CD14-positive monocyte (primary cell): ENCODE measurements at regions not wholly inside any gene's neighbourhood (a gene's known extent, or its start where the extent isn't known, plus 50 kb on each side); places are given as distances from the start of the nearest gene placed in this dataset.

Experiments used
- DNase-seq, 3 donors: peaks; one replicate each; pipeline ENCODE4 v3.0.0-alpha.2; 2011 to 2022
- H2AFZ ChIP-seq: 2 replicates; pipeline ENCODE4 v1.6.0; 2012; ENCODE audit warnings: mild to moderate bottlenecking, low read depth, low read length, inconsistent platforms; ENCODE audit not compliant: insufficient read depth, poor library complexity, severe bottlenecking
- H3K27ac ChIP-seq, 2 donors: 1 replicate in 1 of 2; 2 replicates in 1 of 2; pipeline ENCODE4 v1.5.1; 2012 to 2013; ENCODE audit warnings: low read length in 2 of 2, control low read depth in 1 of 2, inconsistent platforms in 1 of 2, low read depth in 1 of 2, mild to moderate bottlenecking in 1 of 2
- H3K27me3 ChIP-seq, 2 donors: one replicate each; pipeline versions ENCODE4 v1.6.0 to v1.6.1; 2011 to 2013; ENCODE audit warnings: low read length in 2 of 2; ENCODE audit not compliant: control insufficient read depth in 2 of 2, insufficient read depth in 2 of 2
- H3K36me3 ChIP-seq, 2 donors: replicated peaks in 1 of 2; 1 replicate in 1 of 2; 2 replicates in 1 of 2; pipeline versions ENCODE4 v1.5.1 to v1.6.1; 2012 to 2013; ENCODE audit warnings: low read length in 2 of 2, control low read depth in 1 of 2, inconsistent platforms in 1 of 2, mild to moderate bottlenecking in 1 of 2; ENCODE audit not compliant: insufficient read depth in 2 of 2, control insufficient read depth in 1 of 2
- H3K4me1 ChIP-seq, 2 donors: 1 replicate in 1 of 2; 2 replicates in 1 of 2; pipeline versions ENCODE4 v1.5.1 to v1.6.1; 2012 to 2013; ENCODE audit warnings: low read length in 2 of 2, control low read depth in 1 of 2, inconsistent platforms in 1 of 2, mild to moderate bottlenecking in 1 of 2, moderate library complexity in 1 of 2; ENCODE audit not compliant: insufficient read depth in 2 of 2, control insufficient read depth in 1 of 2
- H3K4me2 ChIP-seq: replicated peaks from 2 replicates; pipeline ENCODE3; 2012; ENCODE audit warnings: low read length, moderate library complexity, mild to moderate bottlenecking; ENCODE audit not compliant: poor library complexity, severe bottlenecking; ENCODE audit errors: extremely low read depth
- H3K4me3 ChIP-seq, 3 experiments: fragments of 200-600 bp in 1 of 3; sonication (generic) in 1 of 3; replicated peaks in 1 of 3; 1 replicate in 2 of 3; 2 replicates in 1 of 3; pipeline ENCODE4 v1.5.1; 2011 to 2013; ENCODE audit warnings: low read length in 3 of 3, mild to moderate bottlenecking in 3 of 3, control low read depth in 2 of 3, low read depth in 2 of 3, inconsistent platforms in 1 of 3, moderate library complexity in 1 of 3
- H3K79me2 ChIP-seq: 2 replicates; pipeline ENCODE4 v1.6.0; 2012; ENCODE audit warnings: mild to moderate bottlenecking, control low read depth, inconsistent platforms, low read length, moderate library complexity; ENCODE audit not compliant: insufficient read depth
- H3K9ac ChIP-seq: 2 replicates; pipeline ENCODE4 v1.6.0; 2017; ENCODE audit warnings: low read length, mild to moderate bottlenecking; ENCODE audit not compliant: insufficient read depth, poor library complexity, severe bottlenecking
- H3K9me3 ChIP-seq, 2 donors: replicated peaks in 1 of 2; 1 replicate in 1 of 2; 2 replicates in 1 of 2; pipeline versions ENCODE4 v1.5.1 to v1.6.1; 2012 to 2013; ENCODE audit warnings: low read length in 2 of 2, control low read depth in 1 of 2; ENCODE audit not compliant: control insufficient read depth in 1 of 2, insufficient read depth in 1 of 2
- H4K20me1 ChIP-seq: 2 replicates; pipeline ENCODE4 v1.6.0; 2012; ENCODE audit warnings: mild to moderate bottlenecking, low read length, control low read depth, moderate library complexity; ENCODE audit not compliant: insufficient read depth
- H3K27ac Mint-ChIP-seq, 7 donors: one replicate each; pipeline ENCODE4 v1.8.0; 2020; ENCODE audit warnings: mild to moderate bottlenecking in 7 of 7, mixed read lengths in 7 of 7, moderate library complexity in 6 of 7, inconsistent platforms in 2 of 7
- H3K27me3 Mint-ChIP-seq, 3 donors: one replicate each; pipeline ENCODE4 v1.8.0; 2021 to 2022; ENCODE audit warnings: low read depth in 3 of 3, mild to moderate bottlenecking in 3 of 3, mixed read lengths in 3 of 3, moderate library complexity in 3 of 3, inconsistent platforms in 1 of 3
- H3K36me3 Mint-ChIP-seq, 2 donors: one replicate each; pipeline ENCODE4 v1.8.0; 2020; ENCODE audit warnings: mixed read lengths in 2 of 2, inconsistent platforms in 1 of 2, mild to moderate bottlenecking in 1 of 2
- H3K4me1 Mint-ChIP-seq: one replicate; pipeline ENCODE4 v1.8.0; 2020; ENCODE audit warnings: mild to moderate bottlenecking, mixed read lengths
- H3K4me3 Mint-ChIP-seq, 2 donors: one replicate each; pipeline ENCODE4 v1.8.0; 2020; ENCODE audit warnings: mild to moderate bottlenecking in 2 of 2, mixed read lengths in 2 of 2, moderate library complexity in 1 of 2
- H3K9me3 Mint-ChIP-seq, 7 donors: one replicate each; pipeline ENCODE4 v1.8.0; 2020 to 2022; ENCODE audit warnings: mixed read lengths in 7 of 7, mild to moderate bottlenecking in 6 of 7, moderate library complexity in 6 of 7, inconsistent platforms in 2 of 7
- CTCF ChIP-seq: fragments of 200-600 bp; IDR thresholded peaks from one replicate; pipeline ENCODE4 v1.8.0; 2022; ENCODE audit warnings: antibody characterized with exemption, mild to moderate bottlenecking
- WGBS: methylation state at CpG from one replicate; pipeline ENCODE4 v1.1.5; 2013; ENCODE audit warnings: missing lambda C conversion rate; ENCODE audit not compliant: insufficient coverage; 5-methylcytosine and 5-hydroxymethylcytosine counted together
- intact Hi-C, 2 donors: fragments of 100-400 bp; cut with micrococcal nuclease; formaldehyde crosslinking; loops; one replicate each; pipeline versions ENCODE4 v1.15.0 to v1.15.1; 2023

- H3K36me3 Mint-ChIP-seq = no peaks in the 10 kb centered on the region
- no peak for TF ChIP-seq CTCF
- no peak for DNase-seq
- H3K27me3 ChIP-seq = no peaks in the 10 kb centered on the region
- H3K4me3 Mint-ChIP-seq = no peak overlapping the region
- WGBS = no CpG with 5 or more reads among the region's 6 CpGs
- no peaks in the 10 kb centered on the region for H3K79me2 ChIP-seq
- H3K9me3 Mint-ChIP-seq = peaks cover 0 to 1% (median 0%) of the 10 kb centered on the region in 7 donors
- H4K20me1 ChIP-seq = no peaks in the 10 kb centered on the region
- no peak overlapping the region for H2AFZ ChIP-seq
- H3K27me3 Mint-ChIP-seq = no peaks in the 10 kb centered on the region
- no peak overlapping the region for H3K9ac ChIP-seq
- H3K36me3 ChIP-seq = no peaks in the 10 kb centered on the region
- no peaks in the 10 kb centered on the region for H3K9me3 ChIP-seq
- H3K4me2 ChIP-seq = no peak overlapping the region
- peaks cover 9% of the 10 kb centered on the region for H3K4me1 Mint-ChIP-seq
- no peaks in the 10 kb centered on the region for H3K4me1 ChIP-seq
- H3K27ac ChIP-seq = no peak overlapping the region
- H3K4me3 ChIP-seq = no peak overlapping the region
- intact Hi-C loops = no loop called here
- H3K27ac Mint-ChIP-seq = no peak overlapping the region
Observed at GRCh38 chr6:113587078-113587699, 270.0 kb upstream of the MARCKS start.

- WGBS = no CpG with 5 or more reads among the region's 1 CpG
- Histone ChIP-seq H4K20me1 (no peaks in the 10 kb centered on the region), H3K4me2 (no peak overlapping the region), H3K9ac (no peak overlapping the region), H3K79me2 (no peaks in the 10 kb centered on the region), H3K9me3 (no peaks in the 10 kb centered on the region), H3K4me3 (no peak overlapping the region), H2AFZ (no peak overlapping the region), H3K4me1 (no peaks in the 10 kb centered on the region), H3K27me3 (no peaks in the 10 kb centered on the region), H3K27ac (no peak overlapping the region), H3K36me3 (no peaks in the 10 kb centered on the region)
- TF ChIP-seq CTCF = no peak
- no peak for DNase-seq
- Mint-ChIP-seq H3K36me3 (no peaks in the 10 kb centered on the region), H3K27me3 (no peaks in the 10 kb centered on the region), H3K4me1 (peaks cover 9% of the 10 kb centered on the region), H3K9me3 (no peaks in the 10 kb centered on the region), H3K27ac (peak overlapping the region in 1 of 7 donors; percentile 36), H3K4me3 (no peak overlapping the region)
- intact Hi-C loops = no loop called here
Observed at GRCh38 chr6:113588646-113589045, 268.5 kb upstream of the MARCKS start.
